Erythroblast (primary cell): ENCODE measurements at regions not wholly inside any gene's neighbourhood (a gene's known extent, or its start where the extent isn't known, plus 50 kb on each side); places are given as distances from the start of the nearest gene placed in this dataset.
A peak's percentile ranks its signal among the peaks of the same experiment; 100 is the strongest.
"Not testable (repeated sequence)": the region's sequence is repeated elsewhere in the genome, so short reads cannot be mapped to it uniquely, and the experiment has no call there.

ENCODE experiments used
- DNase-seq, 2 experiments: peaks; one replicate each; lab custom pipeline; 2025; lab: John Stamatoyannopoulos, UW
- GATA1 ChIP-seq: IDR thresholded peaks from 2 replicates; pipeline ENCODE4 v1.6.1; 2011; ENCODE audit warnings: low read depth, mild to moderate bottlenecking, control low read depth, low read length, moderate library complexity
- POLR2A ChIP-seq: IDR thresholded peaks from 2 replicates; pipeline ENCODE4 v1.6.1; 2011; ENCODE audit warnings: mild to moderate bottlenecking, low read length

- no peak for DNase-seq
- TF ChIP-seq POLR2A (no peak), GATA1 (no peak)
Measured at GRCh38 chr10:55191236-55191860, 390.3 kb upstream of the PCDH15 start.

DNA sequence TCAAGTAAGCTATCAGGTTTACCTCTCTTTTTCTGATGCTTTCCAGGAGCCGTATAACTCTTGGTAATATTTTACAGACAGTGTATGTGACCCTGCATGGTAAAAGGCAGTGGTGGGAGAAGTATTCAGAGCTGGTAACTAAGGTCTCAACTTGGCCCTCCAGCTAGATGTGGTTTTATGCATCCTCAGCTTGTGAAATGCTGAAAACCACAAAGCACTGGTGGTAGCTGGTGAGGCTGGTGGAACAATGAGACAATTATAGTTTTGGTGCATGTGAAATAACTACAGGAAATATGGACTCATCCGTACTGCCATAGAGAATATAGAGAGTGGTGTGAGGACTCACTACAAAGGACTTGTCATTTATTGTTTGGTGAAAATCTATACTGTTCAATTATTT is 383.0 kb upstream of the PCDH15 start:
- TF ChIP-seq POLR2A (no peak), GATA1 (no peak)
- DNase-seq, result no peak

- no peak for DNase-seq
- TF ChIP-seq GATA1 (no peak), POLR2A (no peak)
Measured at GRCh38 chr10:55180357-55180756, 379.3 kb upstream of the PCDH15 start.

DNA sequence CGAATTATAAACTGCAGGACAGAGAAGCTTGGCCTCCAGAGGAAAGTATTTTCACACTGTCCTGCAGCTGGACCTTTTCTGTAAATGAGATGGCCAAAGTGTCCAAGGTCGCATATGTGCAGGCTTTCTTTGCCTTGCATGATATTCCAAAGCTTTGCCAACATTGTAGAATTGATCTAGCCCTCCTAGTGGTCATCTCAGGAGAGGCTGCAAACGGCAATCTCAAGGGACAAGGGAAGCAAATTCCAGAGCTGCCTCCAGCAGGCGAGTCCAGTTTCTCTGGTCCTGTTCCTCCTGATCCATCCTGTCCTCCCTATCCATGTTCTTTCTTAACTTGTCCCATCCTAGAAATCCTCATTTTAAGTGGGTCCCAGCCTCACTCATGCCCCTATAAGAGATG is 373.4 kb upstream of the PCDH15 start:
- TF ChIP-seq POLR2A, result no peak
- DNase-seq, result no peak

GRCh38 chr10:55169493-55169892 is 368.5 kb upstream of the PCDH15 start:
- TF ChIP-seq GATA1, result no peak
- TF ChIP-seq POLR2A, result no peak
- DNase-seq, result no peak

DNA sequence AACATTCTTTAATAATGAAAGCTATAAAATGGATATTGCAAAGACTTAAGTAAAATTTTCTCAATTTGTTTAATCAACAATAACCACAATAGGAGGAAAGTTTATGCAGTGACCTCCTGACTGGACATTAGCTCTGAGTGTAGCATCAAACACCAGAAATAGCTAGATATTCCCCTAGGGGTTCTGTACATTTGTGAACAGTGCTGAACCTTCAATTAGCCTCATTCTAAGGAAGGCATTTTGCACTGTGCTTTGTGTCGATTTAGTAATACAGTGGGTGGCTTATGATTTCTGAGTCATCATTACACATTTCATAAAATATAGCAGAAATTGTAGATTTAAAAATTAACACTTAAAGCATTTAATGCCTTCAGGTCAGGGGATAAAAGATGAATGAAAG is 367.3 kb upstream of the PCDH15 start:
- DNase-seq, result no peak
- TF ChIP-seq GATA1, result no peak

DNA sequence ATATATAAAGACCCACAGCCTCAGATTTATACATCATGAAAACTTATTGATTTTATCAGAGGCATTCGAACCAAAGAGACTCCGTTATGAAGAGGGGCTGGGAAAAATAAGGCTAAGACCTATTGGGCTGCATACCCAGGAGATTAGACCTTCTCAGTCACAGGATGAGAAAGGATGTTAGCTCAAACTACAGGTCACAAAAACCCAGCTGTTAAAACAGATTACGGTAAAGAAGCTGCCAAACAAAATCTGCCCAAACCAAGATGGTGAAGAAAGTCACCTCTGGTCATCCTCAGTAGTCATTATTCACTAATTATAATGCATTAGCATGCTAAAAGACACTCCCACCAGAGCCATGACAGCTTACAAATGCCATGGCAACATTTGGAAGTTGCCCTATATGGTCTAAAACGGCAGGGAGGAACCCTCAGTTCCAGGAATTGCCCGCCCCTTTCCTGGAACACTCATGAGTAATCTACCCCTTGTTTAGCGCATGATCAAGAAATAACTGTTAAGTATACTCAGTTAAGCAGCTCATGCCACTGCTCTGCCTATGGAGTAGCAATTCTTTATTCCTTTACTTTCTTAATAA is 362.5 kb upstream of the PCDH15 start:
- DNase-seq, result peak; percentile 11 to 39
- TF ChIP-seq POLR2A (no peak), GATA1 (no peak)

- not testable (repeated sequence) for DNase-seq
Measured at GRCh38 chr10:55162321-55162720, 361.3 kb upstream of the PCDH15 start.

GRCh38 chr10:55160655-55161283 is 359.7 kb upstream of the PCDH15 start:
- TF ChIP-seq GATA1 (no peak), POLR2A (no peak)
- DNase-seq, result no peak

GRCh38 chr10:55158633-55159032 is 357.6 kb upstream of the PCDH15 start:
- TF ChIP-seq POLR2A, result no peak
- TF ChIP-seq GATA1, result no peak
- DNase-seq, result no peak

GRCh38 chr10:55146032-55146431 is 345.0 kb upstream of the PCDH15 start:
- DNase-seq, result no peak
- TF ChIP-seq GATA1, result no peak
- TF ChIP-seq POLR2A, result no peak

DNA sequence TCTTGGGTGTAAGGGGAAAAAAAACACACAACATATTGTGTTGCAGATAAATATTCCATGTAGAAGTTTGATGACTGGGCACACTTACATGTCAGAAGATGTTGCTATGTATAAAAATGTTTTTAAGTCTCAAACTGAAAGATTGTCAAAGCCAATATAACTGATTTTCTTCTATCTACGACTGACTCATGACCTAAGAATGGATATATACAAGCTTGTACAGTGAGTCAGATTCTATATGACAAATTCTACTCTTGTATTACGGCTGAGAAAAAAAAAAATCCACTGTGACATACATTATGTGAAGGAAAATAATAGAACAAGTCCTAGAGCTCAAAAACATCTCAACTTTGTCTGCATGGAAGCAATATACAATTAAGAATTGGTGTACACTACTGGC is 343.0 kb upstream of the PCDH15 start:
- no peak for DNase-seq
- no peak for TF ChIP-seq GATA1
- TF ChIP-seq POLR2A, result no peak

DNA sequence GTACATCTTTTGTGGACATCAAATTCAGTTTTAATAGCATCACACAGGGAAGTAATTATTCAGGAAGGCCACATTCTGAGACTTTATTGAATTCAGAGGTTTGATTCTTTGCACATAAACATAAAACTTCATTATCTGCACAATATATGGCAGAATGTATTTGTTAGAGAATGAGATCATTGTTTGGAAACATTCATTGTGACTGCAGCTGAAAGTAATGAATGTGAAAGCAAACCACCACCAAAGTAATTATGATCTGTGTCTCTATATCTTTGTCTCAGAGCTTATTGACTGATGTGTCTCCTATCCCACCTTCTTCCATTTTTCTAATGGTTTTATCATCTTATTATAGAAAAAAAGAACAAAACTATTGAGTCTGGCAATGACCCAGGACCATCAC is 340.9 kb upstream of the PCDH15 start:
- TF ChIP-seq GATA1, result no peak
- TF ChIP-seq POLR2A, result no peak
- DNase-seq, result no peak

- DNase-seq, result no peak
- no peak for TF ChIP-seq POLR2A
- no peak for TF ChIP-seq GATA1
Measured at GRCh38 chr10:55137063-55137462, 336.0 kb upstream of the PCDH15 start.

DNA sequence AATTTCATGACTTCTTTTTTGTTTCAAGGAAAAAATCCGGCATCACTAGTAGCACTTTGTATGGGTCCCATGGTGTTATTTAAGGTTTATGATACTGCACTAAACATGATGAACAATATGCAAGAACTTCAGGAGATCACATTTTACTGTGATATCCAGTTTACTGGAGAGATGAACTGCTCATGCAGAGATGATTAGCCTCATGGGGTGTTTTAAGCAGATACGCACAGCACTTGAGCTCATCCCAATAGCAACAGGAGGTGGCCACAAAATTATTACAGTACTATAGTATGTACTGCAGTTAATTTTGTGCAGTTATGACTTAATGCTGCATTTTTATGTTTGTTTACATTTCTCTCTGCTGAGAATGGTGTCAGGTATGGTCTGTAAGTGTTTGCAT is 303.7 kb upstream of the PCDH15 start:
- no peak for DNase-seq
- TF ChIP-seq POLR2A (no peak), GATA1 (no peak)
